ENCODE measurements at regions not wholly inside any gene's neighbourhood (a gene's known extent, or its start where the extent isn't known, plus 50 kb on each side); places are given as distances from the start of the nearest gene placed in this dataset.

GRCh38 chr3:162541923-162542322, 1045.3 kb downstream of the OTOL1 start:
- no peak overlapping the region for H3K9ac ChIP-seq (ENCODE audit: insufficient read depth in 1 of 2, low read depth in 2 of 2, low read length in 2 of 2)
- no peak for FAIRE-seq
- no peak for TF ChIP-seq POLR2AphosphoS5 (IDR thresholded peaks at IDR 0.05; ENCODE audit: control insufficient read depth, insufficient read depth, low read depth, low read length)
- no peak for TF ChIP-seq ZC3H8 (IDR thresholded peaks at IDR 0.05)
- TF ChIP-seq ASH1L (IDR thresholded peaks at IDR 0.05; ENCODE audit: borderline replicate concordance, low read depth, partially characterized antibody), result no peak
- TF ChIP-seq RBM15 (IDR thresholded peaks at IDR 0.05; ENCODE audit: insufficient read depth, low read length), result no peak
- TF ChIP-seq ZNF644 (tag; IDR thresholded peaks at IDR 0.05; ENCODE audit: low read depth), result no peak
- TF ChIP-seq, protein P1, sequence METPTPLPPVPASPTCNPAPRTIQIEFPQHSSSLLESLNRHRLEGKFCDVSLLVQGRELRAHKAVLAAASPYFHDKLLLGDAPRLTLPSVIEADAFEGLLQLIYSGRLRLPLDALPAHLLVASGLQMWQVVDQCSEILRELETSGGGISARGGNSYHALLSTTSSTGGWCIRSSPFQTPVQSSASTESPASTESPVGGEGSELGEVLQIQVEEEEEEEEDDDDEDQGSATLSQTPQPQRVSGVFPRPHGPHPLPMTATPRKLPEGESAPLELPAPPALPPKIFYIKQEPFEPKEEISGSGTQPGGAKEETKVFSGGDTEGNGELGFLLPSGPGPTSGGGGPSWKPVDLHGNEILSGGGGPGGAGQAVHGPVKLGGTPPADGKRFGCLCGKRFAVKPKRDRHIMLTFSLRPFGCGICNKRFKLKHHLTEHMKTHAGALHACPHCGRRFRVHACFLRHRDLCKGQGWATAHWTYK (CRISPR knock-in tag; IDR thresholded peaks at IDR 0.05), result no peak
- TF ChIP-seq NR0B1 (IDR thresholded peaks at IDR 0.05; ENCODE audit: partially characterized antibody), result no peak
- TF ChIP-seq, protein P2, sequence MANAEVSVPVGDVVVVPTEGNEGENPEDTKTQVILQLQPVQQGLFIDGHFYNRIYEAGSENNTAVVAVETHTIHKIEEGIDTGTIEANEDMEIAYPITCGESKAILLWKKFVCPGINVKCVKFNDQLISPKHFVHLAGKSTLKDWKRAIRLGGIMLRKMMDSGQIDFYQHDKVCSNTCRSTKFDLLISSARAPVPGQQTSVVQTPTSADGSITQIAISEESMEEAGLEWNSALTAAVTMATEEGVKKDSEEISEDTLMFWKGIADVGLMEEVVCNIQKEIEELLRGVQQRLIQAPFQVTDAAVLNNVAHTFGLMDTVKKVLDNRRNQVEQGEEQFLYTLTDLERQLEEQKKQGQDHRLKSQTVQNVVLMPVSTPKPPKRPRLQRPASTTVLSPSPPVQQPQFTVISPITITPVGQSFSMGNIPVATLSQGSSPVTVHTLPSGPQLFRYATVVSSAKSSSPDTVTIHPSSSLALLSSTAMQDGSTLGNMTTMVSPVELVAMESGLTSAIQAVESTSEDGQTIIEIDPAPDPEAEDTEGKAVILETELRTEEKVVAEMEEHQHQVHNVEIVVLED (CRISPR knock-in tag; IDR thresholded peaks at IDR 0.05), result no peak
- TF ChIP-seq, protein P3, sequence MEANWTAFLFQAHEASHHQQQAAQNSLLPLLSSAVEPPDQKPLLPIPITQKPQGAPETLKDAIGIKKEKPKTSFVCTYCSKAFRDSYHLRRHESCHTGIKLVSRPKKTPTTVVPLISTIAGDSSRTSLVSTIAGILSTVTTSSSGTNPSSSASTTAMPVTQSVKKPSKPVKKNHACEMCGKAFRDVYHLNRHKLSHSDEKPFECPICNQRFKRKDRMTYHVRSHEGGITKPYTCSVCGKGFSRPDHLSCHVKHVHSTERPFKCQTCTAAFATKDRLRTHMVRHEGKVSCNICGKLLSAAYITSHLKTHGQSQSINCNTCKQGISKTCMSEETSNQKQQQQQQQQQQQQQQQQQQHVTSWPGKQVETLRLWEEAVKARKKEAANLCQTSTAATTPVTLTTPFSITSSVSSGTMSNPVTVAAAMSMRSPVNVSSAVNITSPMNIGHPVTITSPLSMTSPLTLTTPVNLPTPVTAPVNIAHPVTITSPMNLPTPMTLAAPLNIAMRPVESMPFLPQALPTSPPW (CRISPR knock-in tag; IDR thresholded peaks at IDR 0.05), result no peak
- no peak for TF ChIP-seq MTF1 (CRISPR knock-in tag; IDR thresholded peaks at IDR 0.05; ENCODE audit: borderline replicate concordance)
- TF ChIP-seq, protein P4, sequence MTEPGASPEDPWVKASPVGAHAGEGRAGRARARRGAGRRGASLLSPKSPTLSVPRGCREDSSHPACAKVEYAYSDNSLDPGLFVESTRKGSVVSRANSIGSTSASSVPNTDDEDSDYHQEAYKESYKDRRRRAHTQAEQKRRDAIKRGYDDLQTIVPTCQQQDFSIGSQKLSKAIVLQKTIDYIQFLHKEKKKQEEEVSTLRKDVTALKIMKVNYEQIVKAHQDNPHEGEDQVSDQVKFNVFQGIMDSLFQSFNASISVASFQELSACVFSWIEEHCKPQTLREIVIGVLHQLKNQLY (CRISPR knock-in tag; conservative IDR thresholded peaks at IDR 0.05), result no peak
- TF ChIP-seq ZNF12 (CRISPR knock-in tag; IDR thresholded peaks at IDR 0.05), result no peak
- TF ChIP-seq SNIP1 (IDR thresholded peaks at IDR 0.05; ENCODE audit: low read depth), result no peak
- no peak for TF ChIP-seq RFX1 (IDR thresholded peaks at IDR 0.05)
- no peak for TF ChIP-seq ZFP36 (IDR thresholded peaks at IDR 0.05; ENCODE audit: low read depth, low read length, partially characterized antibody)
- in situ Hi-C loops (cut with MboI) (no loop called here), intact Hi-C loops (cut with micrococcal nuclease) (no loop called here)
- H3K4me3 ChIP-seq, result no peak overlapping the region
- peaks cover 1% of the 10 kb centered on the region; the same call in 1 of the 2 replicates for H3K9me3 ChIP-seq (replicated peaks; ENCODE audit: control insufficient read depth, insufficient read depth, low read depth, low read length)
- no TSS peak for BruUV-seq (replicated peaks)
- 0% methylated on average over 1 of the region's 2 CpGs for WGBS (ENCODE audit: insufficient coverage, low coverage, missing lambda C conversion rate)
- no peak overlapping the region for H3K4me2 ChIP-seq (ENCODE audit: insufficient read depth, low read length)
- no peaks in the 10 kb centered on the region for H3K4me1 ChIP-seq (replicated peaks in 1 of 2; ENCODE audit: control insufficient read depth in 2 of 2, insufficient read depth in 2 of 2, low read length in 2 of 2)
- no peaks in the 10 kb centered on the region for H3K9me1 ChIP-seq (ENCODE audit: control insufficient read depth, insufficient read depth, low read length)
- no peaks in the 10 kb centered on the region for H3K27me3 ChIP-seq (ENCODE audit: control insufficient read depth in 2 of 2, insufficient read depth in 2 of 2, low read length in 2 of 2)
- ATAC-seq, result no peak
- H2AFZ ChIP-seq (ENCODE audit: low read depth, low read length), result no peak overlapping the region
- ChIA-PET CTCF (ENCODE audit: low intra/inter-chr PET ratio) (no interaction called here), POLR2A (no interaction called here)
- no peak for DNase-seq (ENCODE audit: extremely low read depth in 1 of 4, low spot score in 3 of 4)
- no peaks in the 10 kb centered on the region for H3K79me2 ChIP-seq (ENCODE audit: control insufficient read depth, insufficient read depth, low read length)
- no peaks in the 10 kb centered on the region for H4K20me1 ChIP-seq (replicated peaks; ENCODE audit: control insufficient read depth, insufficient read depth, low read length)
- no peak overlapping the region for H3K27ac ChIP-seq (ENCODE audit: extremely low read depth, low read depth, low read length)
- no peaks in the 10 kb centered on the region for H3K36me3 ChIP-seq (ENCODE audit: control insufficient read depth, insufficient read depth, low read length)
